GM21737 (cell line): ENCODE measurements at regions not wholly inside any gene's neighbourhood (a gene's known extent, or its start where the extent isn't known, plus 50 kb on each side); places are given as distances from the start of the nearest gene placed in this dataset.
"Not testable (repeated sequence)": the region's sequence is repeated elsewhere in the genome, so short reads cannot be mapped to it uniquely, and the experiment has no call there.

Experiments
- ATAC-seq: cut with Tn5 transposase; IDR thresholded peaks from one replicate; pipeline ENCODE4 v1.9.1; 2021; ENCODE audit warnings: mild to moderate bottlenecking, moderate library complexity; ENCODE audit not compliant: unreplicated experiment

- ATAC-seq: not testable (repeated sequence)
These were observed 85.0 kb upstream of the FRG2C start for GRCh38 chr3:75579091-75579490.

GRCh38 chr3:75579536-75579935 lies 84.6 kb upstream of the FRG2C start:
- not testable (repeated sequence) for ATAC-seq

GRCh38 chr3:75579981-75580782 lies 83.9 kb upstream of the FRG2C start:
- ATAC-seq: not testable (repeated sequence)

- not testable (repeated sequence) for ATAC-seq
These were observed 81.6 kb upstream of the FRG2C start for GRCh38 chr3:75582536-75582935.

- ATAC-seq: not testable (repeated sequence)
These were observed 81.0 kb upstream of the FRG2C start for GRCh38 chr3:75583116-75583515.

- not testable (repeated sequence) for ATAC-seq
These were observed 76.4 kb upstream of the FRG2C start for GRCh38 chr3:75587695-75588094.

GRCh38 chr3:75590382-75590781 lies 73.7 kb upstream of the FRG2C start:
- not testable (repeated sequence) for ATAC-seq

- not testable (repeated sequence) for ATAC-seq
These were observed 59.7 kb upstream of the FRG2C start for GRCh38 chr3:75604286-75604934.

GRCh38 chr3:75607996-75608395 lies 56.1 kb upstream of the FRG2C start:
- ATAC-seq: not testable (repeated sequence)

GRCh38 chr3:75609598-75609997 lies 54.5 kb upstream of the FRG2C start:
- not testable (repeated sequence) for ATAC-seq

- no peak for ATAC-seq
These were observed 53.4 kb upstream of the FRG2C start for GRCh38 chr3:75610773-75611172.

- ATAC-seq: not testable (repeated sequence)
These were observed 52.2 kb upstream of the FRG2C start for GRCh38 chr3:75611724-75612460.
